Inferior parietal cortex (tissue), 1 donor: ENCODE measurements at regions not wholly inside any gene's neighbourhood (a gene's known extent, or its start where the extent isn't known, plus 50 kb on each side); places are given as distances from the start of the nearest gene placed in this dataset.
"Not testable (repeated sequence)": the region's sequence is repeated elsewhere in the genome, so short reads cannot be mapped to it uniquely, and the experiment has no call there.

Source experiments
- DNase-seq: peaks from one replicate; pipeline ENCODE4 v3.0.0-alpha.2; 2016; ENCODE audit errors: extremely low spot score

DNA sequence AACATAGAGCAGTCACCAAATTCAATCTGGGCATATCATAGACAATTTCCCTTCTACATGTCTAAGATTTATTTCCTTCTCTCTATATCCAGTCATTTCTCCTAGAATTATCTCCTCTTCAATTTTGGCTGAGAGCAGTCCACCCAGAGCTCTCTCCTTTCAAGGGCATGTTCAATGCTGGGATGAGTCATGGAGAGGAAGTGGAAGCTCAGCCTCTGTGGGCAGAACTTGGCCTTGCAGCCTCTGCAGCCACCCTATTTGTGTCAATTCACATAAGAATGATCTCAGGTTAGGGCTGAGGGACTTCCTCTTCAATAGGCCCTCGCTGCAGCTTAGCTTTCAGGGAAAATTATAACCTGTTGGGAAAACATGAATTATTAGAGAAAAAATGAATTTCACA is 560.8 kb downstream of the POM121L12 start:
- DNase-seq = no peak

DNA sequence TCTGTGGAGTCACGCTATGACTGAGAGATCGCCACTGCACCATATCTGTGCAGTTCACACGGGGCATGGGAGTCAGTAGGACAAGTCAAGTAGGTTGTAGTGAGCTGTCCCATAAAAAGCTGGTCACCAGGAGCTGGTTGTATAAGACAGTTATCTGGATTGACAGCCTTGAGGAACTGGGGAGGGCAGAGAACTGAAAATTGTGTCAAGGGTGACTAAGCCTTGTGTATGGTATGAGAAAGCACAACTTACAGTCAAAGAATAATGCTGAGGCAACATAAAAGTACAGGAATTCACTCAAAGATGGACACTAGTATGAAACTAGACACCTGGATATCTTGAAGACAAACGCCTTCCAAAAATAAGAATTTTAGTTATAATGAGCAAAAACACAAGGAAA is 564.9 kb downstream of the POM121L12 start:
- no peak for DNase-seq

GRCh38 chr7:53602817-53603418 is 567.5 kb downstream of the POM121L12 start:
- no peak for DNase-seq

DNA sequence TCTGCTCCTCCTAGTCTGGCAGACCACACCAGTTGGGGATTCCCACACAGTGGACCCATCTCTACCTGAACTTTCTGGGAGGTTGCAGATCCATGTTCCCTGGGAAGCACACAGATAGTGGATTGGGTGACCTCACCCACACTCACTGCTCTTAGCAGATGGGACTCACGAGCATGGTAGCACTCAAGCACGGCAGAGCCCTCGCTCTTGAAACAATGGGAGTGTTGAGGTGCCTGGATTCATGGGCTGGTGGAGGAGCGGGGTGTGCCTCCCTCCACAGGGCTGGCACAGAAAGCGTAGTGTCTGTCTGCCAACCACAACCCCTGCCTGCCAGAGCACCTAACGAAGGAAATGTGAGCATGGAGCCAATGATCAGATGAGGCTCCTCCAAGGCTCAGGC is 568.0 kb downstream of the POM121L12 start:
- no peak for DNase-seq

DNA sequence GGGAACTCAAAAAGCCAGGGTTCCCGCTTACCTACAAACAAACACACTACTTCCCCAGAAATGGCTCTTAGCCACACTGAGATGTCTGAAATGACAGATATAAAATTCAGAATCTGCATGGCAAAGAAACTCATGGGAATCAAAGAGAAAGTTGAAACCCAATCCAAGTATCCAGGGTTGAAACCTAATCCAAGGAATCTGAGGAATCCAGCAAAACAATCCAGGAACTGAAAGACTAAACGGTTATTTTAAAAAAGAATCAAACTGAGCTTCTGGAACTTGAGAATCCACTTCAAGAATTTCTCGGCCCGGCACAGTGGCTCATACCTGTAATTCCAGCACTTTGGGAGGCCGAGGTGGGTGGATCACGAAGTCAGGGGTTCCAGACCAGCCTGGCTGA is 568.8 kb downstream of the POM121L12 start:
- DNase-seq = no peak

DNA sequence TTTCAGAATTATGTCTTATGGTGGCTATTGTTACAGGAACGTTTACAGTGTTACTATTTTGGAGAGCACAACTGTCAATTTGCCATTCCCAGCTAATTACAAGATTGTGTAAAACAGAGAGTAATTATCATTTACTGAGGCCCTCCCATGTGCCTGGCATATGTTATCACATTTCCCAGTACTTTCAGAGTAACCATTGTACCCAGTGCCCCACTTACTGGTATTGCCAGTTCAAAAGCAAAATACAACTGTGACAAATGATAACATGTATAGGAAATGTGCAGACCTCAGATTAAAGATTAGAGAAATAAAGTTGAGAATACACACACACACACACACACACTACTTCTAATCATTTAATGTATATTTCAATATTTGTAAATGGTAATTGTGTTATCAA is 572.5 kb downstream of the POM121L12 start:
- DNase-seq = no peak

GRCh38 chr7:53609185-53609584 is 573.8 kb downstream of the POM121L12 start:
- no peak for DNase-seq

DNA sequence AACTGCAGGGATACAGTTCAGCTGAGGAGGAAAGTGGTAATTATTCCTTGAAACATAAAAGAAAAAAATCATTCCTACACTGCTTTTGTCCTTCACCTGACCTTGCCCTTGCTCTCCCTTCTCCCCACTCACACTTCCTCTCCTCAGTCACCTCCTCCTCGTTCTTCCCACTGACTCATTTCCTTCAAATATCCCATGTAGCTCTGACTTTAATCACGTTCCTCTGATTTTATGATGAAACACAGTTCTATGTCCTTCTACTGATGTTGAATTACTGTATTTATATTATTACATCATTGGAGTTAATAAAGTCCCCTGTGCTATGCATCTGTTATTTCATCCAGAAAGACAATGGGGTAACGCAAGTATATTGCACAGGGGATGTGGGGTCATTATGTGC is 575.6 kb downstream of the POM121L12 start:
- DNase-seq = no peak

DNA sequence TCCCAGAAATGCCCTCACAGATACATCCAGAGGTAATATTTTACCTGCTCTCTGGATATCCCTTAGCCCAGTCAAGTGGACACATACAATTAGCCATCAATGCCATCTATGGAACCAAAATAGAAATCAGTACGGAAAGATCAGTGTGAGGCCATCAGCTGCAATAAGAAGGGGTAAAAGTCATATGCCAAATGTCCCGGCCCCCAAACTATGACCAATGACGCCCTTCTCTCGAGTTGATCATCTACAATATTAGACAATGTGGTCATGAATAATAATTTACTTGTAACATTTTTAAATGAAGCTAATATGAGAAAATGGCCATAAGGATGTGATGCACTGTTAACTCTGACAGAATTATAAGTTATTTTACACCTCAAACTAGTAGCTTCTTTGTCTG is 588.9 kb downstream of the POM121L12 start:
- no peak for DNase-seq

GRCh38 chr7:53628775-53629174 is 593.3 kb downstream of the POM121L12 start:
- DNase-seq = no peak

DNA sequence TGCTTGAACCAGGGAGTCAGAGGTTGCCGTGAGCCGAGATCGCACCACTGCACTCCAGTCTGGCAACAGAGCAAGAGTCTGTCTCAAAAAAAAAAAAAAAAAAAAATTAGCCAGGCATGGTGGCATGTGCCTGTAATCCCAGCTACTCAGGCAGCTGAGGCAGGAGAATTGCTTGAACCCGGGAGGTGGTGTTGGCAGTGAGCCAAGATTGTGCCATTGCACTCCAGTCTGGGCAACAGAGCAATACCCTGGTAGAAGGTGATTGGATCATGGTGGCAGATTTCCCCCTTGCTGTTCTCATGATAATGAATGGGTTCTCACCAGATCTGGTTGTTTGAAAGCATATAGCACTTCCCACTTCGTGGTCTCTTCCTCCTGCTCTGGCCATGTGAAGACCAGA is 599.8 kb downstream of the POM121L12 start:
- DNase-seq = not testable (repeated sequence)

DNA sequence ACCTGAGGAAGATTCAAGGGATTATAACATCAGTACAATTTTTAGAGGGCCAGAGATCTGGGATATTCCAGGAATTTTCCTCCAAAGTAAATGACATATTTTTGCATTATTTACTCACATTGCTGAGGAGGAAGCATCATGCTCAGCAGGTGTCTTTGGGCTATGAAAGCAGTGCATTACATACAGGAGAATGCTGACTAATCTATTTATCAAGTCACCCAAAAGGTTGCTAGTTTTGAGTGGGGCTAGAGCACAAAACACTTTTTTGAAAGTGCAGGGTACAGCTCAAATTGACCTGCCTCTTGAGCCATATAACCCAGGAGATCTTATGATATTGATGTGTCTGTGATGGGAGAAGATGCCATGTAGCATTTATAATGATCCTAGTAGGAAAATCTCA is 603.1 kb downstream of the POM121L12 start:
- DNase-seq = no peak

- no peak for DNase-seq
Observed at GRCh38 chr7:53641091-53641490, 605.7 kb downstream of the POM121L12 start.

DNA sequence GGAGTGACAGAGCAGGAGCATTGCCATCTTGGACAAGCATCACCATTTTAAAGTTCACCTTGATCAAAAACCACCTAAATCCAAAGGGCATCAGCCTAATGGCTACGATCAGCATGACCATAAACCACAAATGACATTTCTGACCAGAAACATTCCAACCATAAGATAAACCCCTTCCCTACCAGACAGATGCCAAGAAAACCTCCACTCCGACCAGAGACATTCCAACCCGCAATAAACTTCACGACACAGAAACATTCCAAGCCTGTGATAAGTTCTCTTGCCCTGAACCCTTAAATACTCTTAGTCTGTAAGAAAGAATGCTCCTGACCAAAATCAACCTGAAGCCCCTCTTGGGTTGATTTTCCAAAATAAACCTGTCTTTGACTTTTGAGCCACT is 606.9 kb downstream of the POM121L12 start:
- no peak for DNase-seq

DNA sequence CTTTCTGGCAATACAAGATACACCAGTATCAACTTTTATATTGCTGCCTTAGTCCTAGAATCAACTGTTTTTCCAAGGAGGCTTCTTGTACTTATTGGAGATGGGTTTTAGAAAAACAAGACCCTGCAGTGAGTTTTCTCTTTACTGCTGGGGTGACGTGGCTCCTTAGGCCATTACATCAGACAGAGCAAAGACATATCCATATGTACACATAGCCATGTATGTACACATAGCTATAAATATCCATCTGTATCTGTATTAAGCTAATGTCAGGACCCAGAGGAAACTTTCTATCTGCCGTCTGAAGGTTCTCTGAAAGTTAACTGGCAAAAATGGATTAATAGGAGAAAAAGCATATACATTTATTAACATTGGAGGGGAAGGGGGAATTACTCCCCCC is 607.4 kb downstream of the POM121L12 start:
- no peak for DNase-seq

GRCh38 chr7:53656881-53657280 is 621.4 kb downstream of the POM121L12 start:
- no peak for DNase-seq

DNA sequence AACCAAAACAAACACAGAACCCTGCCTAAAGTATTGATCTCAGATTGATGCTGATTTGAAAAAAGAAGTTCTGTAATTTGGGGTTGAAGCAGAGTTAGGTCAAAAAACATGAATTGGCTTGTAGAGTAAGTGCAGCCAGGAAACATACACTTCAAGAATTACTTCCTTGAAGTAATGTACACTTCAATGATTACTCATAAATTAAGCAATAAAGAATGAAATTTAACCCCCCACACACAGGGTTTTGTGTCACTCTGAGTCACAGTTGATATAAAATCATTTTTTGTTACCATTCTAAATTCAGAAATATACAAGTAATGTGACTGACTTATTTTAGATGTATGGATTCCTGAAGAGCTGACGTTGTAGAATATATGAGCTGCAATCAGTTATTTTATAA is 622.2 kb downstream of the POM121L12 start:
- DNase-seq = no peak

GRCh38 chr7:53658951-53659350 is 623.5 kb downstream of the POM121L12 start:
- DNase-seq = no peak

- DNase-seq = no peak
Observed at GRCh38 chr7:53661645-53662217, 626.3 kb downstream of the POM121L12 start.

GRCh38 chr7:53672681-53673080 is 637.2 kb downstream of the POM121L12 start:
- DNase-seq = no peak

DNA sequence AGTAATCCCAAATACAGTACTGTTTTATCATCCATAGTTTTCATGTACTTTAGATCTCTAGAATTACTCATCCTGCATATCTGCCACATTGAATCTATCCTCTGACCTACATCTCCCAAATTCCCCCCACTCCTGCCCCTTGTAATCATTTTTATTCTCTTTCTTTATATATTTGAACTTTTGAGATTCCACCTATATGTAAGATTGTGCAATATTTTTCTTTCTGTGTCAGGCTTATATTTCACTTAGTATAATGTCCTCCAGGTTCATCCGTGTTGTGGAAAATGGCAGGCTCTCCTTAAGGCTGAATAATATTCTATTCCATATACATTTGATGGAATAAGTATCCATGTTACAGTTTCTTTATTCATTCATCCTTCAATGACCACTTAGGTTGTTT is 640.4 kb downstream of the POM121L12 start:
- DNase-seq = no peak

DNA sequence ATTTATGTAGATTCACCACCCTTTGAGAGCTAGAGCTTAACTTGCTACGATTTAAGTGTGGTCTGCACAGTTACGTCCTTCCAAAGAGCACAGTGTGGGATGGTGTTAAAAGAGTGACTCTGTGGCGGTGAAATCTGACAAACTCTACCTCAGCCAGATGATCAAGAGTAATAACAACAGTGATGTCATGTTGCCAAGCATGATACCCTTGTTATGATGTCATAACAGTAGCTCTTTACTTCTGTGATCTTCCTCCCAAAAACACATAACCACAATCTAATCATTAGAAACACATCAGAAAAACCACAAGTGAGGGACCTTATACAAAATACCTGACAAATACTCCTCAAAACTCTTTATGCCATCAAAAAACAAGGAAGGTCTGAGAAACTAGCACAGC is 649.3 kb downstream of the POM121L12 start:
- no peak for DNase-seq

DNA sequence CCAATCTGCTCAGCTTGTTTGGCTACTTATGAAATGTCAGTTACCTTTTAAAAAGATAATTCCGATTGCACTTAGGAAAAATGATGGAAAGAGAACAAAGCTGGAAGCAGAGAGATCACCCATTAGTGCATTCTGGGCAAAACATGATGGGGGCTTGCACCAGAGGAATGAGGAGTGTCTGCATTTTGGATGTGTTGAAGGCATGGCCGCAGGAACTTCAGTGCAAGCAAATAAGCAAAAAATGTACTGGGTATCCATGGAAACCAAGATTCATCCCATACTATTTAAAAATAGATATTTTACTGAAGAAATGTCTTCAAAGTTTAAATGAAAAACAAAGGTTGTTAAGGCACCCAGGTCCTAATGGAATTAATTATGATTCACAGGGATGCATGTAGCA is 655.0 kb downstream of the POM121L12 start:
- no peak for DNase-seq

DNA sequence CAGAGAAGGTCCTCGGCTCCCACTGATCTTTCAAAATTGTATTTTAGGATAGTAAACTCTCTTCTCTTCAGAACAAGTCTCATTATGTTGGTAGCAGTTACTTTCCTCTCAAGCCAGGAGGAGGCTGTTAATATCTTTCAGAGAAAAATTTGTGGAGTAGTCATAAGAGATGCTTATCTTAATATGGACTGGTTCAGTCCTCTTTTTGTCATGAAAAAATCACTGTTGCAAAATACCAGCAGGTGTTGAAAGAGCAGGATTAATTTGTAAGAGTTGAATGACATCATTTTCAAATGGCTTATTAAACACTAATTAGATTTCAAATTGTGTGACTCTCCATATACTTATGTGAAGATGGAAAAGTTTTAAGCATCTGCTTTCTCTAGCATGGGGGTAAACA is 662.5 kb downstream of the POM121L12 start:
- DNase-seq = no peak
